Activated CD4-positive, alpha-beta T cell treated with anti-CD3 and anti-CD28 coated beads for 48 hours (primary cell): ENCODE measurements at regions not wholly inside any gene's neighbourhood (a gene's known extent, or its start where the extent isn't known, plus 50 kb on each side); places are given as distances from the start of the nearest gene placed in this dataset.

Experiments
- DNase-seq: peaks from one replicate; pipeline ENCODE4 v3.0.0-alpha.2; 2020

DNA sequence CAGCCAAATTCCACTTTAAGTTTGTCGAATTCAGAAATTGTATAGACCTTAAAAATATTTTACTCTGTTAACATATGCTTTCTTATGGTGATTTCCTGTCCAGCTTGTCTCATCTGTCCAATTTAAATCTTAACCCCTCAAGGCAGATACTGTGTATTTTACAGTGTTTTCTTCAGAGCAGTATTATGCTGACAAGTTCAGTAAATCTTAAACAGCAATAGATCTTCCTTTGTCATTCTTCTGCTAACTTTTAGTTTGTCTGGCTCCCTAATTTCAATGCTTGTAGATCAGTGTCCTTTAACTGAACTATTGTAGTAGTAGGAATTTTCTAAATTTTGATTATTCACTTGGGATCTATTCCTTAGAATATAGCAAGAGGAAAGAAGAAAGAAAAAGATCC, 52.8 kb upstream of the MEIS1 start:
- no peak for DNase-seq

DNA sequence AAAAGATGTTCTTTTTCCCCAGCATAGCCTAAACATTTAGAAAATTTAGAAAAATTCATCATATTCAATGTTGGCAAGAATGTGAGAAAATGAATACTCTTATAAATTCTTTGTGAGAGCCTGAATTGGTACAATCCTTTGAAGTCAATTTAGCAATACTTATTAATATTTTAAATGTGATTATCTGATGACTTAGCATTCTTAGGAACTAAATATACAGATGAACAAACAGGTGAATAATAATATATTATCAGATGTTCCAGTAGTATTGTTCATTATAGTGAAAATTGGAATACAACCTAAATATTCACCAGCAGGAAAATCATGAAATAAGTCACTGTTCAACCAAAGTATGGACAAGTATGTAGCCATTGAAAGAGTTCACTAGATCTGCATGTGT, 55.5 kb upstream of the MEIS1 start:
- no peak for DNase-seq

DNA sequence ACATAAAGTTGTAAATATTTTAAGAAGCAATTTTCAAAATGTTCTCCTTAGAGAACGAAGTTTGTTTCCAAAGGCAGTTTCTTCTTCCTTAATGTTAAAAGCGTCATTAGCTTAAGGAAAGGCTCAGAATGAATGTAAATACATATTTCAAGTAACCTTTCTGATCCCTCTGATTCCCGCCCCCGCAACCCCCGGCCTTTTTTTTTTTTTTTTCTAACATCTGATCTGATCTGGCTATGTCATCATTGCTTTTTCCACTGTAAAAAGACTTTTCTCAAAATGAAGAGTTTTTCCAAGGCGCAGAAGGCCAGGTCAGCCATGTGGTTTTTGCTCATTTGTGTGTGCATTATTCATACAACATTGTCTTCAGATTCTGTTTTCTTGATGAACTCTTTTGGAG, 57.1 kb upstream of the MEIS1 start:
- DNase-seq: no peak

DNA sequence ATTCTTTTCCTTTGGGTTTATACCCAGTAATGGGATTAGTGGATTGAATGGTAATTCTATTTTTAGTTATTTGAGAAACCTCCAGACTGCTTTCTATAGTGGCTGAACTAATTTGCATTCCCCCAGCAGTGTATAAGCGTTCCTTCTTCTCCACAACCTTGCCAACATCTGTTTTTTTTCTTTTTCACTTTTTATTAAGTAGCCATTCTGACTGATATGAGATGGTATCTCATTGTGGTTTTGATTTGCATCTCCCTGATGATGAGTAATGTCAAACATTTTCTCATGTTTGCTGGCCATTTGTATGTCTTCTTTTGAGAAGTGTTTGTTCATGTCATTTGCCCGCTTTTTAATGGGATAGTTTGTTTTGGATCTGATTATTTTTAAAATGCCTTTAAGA, 64.1 kb upstream of the MEIS1 start:
- no peak for DNase-seq

DNA sequence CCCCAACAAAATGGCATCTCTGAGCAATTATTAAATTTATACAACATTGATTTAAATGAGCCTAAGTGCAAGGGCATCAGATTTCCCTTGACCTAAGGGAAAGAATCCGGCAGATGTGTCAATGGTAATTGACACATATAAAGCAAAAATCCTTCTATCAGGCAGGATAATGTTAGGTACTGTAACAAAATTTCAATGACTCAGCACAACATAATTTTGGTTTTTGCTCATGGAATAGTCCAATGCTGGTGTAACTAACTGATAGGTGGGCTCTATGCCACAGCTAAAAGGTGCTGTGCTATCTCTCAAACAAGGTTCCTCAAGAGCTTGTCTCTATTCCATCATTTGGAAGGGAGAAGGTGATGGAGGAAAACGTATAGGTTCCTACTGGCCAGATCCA, 68.3 kb upstream of the MEIS1 start:
- no peak for DNase-seq

DNA sequence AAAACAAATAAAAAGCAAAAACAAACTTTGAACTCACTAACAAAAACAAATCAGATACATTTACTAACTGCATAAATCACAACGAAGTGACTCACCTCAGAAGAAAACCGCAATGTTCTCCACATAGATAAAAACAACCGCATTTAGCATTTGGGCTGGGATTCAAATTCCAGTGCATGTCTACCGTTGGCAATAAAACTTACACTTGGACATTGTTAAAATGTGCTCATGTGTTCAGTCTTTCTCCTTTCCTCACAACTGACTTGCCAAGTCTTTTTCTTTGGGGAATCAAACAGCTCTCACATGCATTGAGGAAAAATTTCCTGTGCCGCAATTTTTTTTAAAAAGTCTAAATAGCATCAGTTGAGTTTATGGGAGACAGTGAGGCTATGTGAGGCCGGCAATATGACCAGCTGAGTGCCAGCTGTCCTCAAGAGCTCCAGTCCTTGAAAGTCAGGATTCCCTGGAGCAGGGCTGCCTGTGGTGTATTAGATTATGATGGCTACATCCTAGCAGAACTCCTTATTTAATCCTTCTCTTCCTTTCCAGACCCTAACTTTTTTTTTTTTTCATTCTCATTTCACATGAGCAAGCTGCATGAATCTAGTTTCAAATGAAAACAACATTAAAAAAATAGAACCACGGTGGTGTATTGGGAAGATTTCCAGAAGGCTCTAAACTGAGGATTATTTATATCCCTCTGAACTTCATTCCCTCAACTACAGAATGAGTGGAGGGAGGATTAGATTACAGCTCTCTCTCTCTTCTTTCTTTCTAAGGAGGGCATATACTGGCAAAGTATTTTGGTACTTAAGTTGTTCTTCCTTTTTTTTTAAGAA, 70.2 kb upstream of the MEIS1 start:
- no peak for DNase-seq

DNA sequence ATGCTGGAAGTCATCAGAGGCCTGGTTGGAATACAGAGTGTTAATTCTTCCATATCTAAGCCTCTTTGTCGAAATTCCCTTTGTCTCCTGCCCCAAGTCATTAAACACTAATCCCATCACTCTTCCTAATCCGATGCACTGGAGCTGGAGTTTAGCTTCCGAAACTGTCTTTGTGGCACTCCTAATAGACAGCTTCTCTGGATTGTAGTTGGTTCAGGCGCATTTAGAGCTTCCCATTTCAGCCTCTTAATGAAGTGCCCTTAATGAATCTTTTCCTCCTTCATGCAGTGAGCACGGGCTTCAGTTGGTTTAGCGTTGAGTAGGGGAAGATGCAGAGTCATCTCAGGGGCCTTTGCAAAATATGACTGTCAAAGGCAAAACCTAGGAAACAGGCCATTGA, 72.2 kb upstream of the MEIS1 start:
- DNase-seq: no peak

DNA sequence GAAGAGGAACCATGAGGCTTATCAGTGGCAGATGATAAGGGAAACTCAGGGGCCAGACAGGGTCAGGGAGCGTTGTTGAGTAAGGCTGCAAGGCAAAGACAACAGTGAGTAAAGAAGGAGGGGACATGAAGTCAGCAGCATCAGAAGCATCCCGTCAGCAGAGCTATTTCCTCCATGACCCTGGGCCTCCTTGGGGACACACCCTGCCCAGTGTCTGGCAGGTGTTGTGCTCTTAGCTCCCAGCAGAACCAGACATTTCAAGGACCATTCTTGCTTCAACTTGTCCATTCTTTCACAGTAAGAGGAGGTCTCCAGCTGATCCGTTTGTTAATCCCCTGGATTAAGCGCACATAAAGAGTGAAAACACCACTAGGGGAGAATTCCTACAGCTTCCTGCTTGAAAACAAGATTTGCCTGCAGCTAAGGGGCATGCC, 88.7 kb upstream of the MEIS1 start:
- no peak for DNase-seq

DNA sequence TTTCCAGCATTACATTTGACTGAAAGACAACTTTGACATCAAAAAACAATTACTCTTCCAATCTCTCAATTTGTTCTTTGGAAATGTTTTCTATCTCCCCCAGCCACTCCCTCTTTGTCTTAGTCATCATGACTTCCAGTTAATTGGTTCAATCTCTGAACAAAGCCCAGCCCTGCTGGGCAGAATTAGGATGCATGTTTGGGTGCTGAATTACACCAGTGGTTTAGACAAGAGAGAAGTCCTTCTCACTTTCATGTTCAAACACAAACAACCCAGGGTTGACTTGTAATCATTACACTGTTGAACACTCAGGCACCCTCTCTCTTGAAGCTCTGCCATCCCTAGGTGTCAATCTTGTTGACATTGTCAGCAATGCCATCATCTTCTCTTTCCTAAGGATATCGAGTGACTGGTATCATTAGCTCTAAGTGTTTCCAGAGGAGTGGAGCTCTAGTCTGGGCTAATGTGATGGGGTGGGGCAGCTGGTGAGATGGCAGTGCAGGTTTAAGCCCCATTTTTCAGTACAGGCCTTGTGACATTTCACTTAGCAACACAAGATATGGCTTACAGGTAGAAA, 90.8 kb upstream of the MEIS1 start:
- no peak for DNase-seq

DNA sequence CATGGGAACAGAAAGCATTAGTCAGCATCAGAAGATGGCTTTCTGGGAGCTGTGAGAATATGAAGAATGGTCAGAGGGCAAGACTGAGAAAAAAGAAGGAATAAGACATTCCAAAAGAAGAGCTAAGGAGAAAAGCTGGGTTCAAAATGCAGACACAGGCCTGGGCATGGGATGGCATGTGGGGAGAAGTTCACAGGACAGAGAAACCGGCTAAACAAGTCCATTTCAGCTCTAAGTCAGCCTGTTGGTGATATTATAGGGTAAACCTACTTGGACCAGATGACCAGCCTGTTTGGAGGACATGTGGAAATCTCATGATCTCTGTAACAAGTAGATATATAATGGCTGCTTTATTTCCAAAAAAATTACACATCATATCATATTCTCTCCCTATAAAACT, 91.7 kb upstream of the MEIS1 start:
- no peak for DNase-seq

DNA sequence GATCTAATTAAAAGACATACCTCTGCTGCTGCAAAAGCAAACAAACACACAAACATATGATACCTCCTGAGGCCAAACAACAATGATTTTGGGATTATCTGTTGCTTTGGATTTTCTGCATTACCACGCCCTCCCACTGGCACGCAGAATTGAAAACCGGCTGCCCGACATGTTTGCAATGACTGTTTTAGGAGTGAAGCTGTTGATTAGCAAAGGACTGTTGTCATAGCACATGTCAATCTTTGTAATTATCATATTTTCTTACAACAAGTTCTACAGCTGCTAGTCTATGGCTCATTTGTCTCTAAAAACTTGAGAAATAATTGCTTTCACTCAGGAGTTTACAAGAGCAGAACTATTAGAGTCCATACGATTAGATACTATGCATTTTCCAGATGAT, 94.4 kb upstream of the MEIS1 start:
- no peak for DNase-seq

DNA sequence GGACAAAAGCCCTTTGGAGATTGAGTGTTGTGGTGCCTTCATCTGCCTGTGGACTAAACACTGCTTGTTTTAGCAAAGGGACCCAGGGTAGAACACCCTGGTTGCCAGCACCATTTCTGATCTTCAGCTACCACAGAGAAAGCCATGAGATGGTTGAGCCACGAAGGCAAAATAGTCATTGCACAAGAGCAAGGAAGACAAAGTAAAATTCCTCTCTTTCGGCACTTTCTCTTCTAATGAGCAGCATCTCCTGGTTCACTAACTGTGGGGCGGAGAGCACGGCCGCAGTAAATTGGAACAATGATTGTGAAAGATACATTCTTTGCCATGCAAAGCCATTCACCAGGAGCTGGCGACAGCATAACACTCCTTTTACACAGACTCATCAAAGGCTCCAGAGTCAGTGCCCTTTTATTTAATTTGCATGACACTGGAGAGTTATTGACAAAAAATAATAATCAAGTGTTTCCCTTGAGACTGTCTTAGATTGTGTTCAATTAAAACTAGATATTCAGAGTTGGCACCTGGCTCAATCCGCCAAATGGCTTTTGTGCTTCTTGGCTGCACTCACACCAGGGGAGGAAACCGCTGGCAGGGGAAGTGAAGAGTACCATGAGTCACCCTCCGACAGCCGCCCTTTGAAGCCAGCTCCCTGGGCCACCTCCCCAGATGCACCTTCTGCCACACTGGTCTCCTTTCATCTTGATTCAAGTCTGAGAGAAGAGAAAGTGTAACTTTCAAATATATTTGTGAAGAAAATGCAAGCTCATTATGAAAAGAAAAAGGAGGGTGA, 100.5 kb upstream of the MEIS1 start:
- no peak for DNase-seq

DNA sequence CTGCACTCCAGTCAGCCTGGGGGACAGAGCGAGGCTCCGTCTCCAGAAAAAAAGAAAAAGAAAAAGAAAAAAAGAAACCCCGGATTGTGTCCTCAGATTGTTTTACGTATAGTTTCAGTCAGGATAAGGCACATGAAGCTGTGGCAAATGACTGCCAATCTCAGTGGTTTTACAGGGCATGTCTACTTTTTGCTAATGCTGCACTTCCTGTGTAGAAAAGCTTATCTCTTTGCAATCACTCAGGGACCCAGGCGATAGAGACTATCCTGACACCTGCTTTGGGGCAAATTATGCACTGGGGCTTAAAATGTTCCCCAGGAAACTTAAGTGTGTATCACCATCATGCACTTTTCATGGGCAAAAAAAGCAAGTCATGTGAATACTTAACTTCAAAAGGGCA, 103.7 kb upstream of the MEIS1 start:
- DNase-seq: no peak

DNA sequence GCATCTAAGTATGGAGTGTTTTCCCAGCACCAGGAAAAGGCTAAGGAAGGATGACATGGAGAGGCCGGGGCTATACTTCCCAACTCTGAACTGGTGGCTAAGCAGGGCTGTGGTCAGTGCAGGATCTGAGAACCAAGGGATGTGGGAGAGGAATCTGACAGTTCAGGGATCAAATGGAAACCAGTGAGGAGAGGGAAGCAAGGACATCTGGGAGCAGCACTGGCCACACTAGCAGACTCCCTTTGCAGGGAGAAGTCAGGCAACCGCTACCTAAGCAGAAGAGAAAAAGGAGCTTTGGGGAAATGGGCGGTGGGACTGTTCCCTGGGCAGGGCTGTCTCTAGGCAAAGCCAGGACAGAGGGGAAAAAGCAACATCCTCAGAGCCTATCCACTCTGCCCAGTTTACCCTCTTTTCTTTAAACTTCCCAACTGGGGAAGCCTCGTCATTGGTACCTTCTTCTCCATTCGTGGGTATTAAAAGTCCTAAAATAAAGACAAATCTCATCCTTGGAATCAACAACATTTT, 105.8 kb upstream of the MEIS1 start:
- no peak for DNase-seq

DNA sequence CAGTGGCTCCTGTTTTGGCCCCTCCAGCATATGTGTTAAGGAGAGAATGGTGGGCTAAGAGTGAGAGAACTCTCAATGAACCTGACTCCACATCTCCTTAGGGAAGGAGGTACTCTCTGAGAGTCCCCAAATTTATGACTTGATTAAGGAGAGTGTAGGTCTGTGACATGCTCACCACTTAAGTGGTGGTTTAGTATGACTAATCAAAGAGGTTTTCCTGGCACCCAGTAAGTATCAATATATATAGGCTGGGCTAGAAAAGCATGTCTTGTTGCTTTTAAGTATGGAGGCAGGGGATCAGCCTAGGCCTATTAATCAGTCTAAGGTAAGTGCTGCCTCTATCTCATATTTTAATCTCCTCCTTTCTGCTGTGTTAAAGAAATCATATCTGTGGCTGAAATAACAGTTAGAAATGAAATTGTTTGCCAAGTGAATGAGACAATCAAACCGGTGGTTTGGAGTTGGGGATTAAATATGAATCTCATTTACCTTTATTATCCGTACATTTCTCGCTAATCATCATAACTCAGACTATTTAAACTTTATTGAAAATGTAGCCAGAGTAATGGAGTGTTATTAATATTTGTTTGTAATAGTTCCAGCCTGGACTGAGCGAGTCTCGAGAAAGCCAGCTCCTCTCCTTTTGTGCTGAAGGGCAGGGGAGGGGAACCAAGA, 107.7 kb upstream of the MEIS1 start:
- DNase-seq: no peak

DNA sequence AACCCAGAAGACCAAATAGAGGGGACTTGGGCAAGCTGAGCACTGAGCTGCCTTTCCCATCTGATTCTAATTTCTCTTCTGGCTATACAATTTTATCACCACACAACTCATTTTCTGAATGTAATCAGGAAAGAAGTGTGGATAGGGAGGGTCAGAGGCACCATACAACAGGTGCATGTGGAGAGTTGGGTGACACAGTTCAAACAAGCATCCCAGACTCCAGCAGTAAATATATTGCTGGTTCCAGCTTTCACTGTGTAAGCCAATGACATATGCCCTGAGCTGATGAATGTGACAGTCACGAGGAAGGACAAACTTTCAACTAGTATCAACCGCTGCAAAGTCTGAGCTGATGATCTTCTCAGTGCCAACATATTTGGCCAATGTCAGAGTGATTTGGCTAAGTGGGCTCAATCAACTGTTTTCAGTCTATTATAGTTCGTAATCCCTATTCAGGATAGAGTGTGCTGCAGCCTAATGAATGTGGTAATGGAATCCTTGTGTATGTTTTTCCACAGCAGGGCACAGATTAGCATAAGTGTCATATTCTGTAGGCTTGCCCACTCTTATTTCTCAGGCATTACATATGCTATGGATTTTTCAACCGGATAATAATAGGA, 109.9 kb upstream of the MEIS1 start:
- DNase-seq: no peak

DNA sequence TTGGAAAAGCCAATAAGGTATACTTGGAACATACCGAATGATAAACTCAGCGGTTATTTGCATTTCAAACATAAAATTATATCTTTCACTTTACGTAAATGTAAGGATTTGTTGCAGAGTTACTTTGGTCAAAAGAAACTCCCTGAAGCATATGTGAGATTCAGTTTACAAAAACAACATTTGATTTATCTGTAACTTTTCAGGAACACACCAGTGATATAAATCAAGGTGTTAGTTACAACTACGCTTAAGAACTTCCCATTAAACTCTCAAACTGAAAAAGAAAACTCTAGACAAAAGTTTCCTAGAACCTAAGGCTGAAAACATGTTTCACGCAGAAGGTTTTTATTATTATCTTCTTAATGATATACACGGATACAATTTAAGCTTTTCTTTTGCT, 110.6 kb upstream of the MEIS1 start:
- DNase-seq: no peak

DNA sequence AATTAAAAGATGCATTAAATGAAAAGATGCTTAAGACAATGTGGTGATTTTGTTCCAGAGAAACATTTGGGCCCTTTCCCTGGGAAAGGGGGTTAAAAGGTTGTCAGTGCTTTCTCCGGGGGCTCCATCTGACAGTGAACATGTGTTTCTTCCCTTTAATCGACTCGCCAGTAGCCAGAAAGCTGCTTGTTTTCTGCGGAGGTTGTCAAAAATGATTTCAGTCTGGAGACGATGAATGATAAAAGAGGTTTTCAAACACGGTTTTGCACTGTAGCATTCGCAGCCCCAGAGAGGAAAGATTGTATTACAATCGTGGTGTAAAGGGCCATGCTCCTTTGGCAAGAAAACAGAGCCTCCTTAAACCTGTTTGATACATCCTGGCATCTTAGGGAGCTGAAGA, 111.5 kb upstream of the MEIS1 start:
- no peak for DNase-seq

DNA sequence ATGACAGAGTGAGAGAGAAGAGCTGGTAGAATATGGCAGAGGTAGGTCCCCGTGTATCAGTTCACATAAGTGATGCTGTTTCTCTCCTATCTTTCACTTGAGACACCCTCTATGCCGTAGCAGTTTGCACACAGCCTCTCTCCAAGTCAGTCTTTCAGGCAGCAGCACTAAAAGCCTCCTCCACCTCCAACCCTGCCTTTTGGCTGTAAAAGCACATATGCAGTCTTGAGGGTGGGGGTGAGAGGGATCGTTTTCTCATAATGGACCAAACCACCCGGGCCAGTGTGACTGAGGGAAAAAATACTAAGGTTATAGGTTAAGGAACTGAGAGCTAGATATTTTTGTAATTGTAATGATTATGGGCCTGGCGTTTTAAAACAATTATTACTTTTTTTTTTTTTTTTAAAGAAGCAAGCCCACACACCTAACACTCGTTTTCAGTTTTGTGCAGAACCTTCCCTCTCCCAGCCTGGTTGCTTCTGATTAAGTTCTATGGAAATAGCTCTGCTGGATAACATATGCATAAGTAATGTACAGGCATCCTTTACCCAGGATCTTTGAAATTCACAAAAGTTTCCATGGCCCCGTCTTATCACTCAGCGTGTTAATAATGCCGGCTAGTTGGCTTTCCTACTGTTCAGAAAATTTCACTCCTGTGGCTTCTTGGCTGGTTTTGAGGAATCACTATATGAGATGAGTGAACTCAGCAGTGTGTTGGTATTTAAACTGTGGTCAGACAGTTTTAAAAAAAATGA, 112.2 kb upstream of the MEIS1 start:
- no peak for DNase-seq

DNA sequence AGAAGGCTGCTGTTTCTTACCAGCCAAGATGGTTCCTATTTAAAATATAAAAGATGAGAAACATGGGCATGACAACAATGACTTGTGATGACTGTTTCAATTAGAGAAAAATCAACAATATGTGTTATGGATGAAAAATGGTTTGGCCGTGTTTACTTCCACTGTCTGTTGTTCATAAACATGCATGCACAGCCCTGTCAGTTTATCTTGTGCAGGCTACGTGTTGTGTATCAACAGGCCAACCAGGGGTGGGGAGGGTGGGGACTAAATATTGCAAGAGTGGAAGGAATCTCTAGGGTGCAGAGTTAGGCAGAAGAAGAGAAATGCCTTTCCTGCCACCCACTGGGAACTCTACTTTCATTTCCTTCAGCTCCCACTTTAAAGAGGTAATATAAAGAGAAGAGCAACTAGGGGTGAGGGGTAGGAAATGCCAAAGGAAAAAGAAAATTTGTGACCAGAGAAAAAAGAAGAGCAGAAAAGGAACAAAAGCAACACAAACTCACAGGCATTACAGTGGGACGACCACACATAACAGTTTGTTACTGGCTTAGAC, 116.8 kb upstream of the MEIS1 start:
- DNase-seq: no peak

DNA sequence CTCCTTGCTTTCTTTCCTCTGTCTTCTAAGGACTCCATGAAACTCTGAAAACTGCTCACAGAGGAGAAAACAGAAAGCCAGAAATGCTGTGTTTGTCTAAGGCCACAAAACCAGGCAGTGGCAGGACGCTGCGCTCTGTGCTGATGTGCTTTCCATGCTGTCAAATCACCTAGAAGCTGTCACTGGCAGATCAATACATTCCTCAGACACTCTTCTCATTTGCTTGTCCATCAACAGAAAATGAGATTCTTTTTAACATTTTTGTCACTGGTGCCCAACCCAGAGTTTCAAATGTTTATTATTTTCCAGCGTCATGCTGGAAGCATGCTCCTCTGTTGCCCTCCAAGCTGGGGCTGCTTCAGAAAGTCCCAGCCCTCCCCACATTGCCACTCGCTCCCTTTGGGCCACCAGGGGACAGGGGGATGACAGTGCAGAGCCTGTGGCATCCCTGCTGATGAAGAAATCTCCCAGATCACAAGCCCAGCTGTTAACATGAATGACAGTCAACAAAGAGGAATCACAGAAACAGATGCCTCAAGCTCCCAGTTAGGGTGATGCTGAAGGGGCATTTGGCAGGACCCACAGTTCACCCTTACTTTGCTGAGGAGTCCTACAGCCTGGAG, 117.5 kb upstream of the MEIS1 start:
- no peak for DNase-seq
